ENCODE measurements at regions not wholly inside any gene's neighbourhood (a gene's known extent, or its start where the extent isn't known, plus 50 kb on each side); places are given as distances from the start of the nearest gene placed in this dataset.

- DNase-seq, result no peak
- H3K4me3 ChIP-seq (ENCODE audit: insufficient read depth, low read depth, low read length), result no peak overlapping the region
- H3K27me3 ChIP-seq (ENCODE audit: control insufficient read depth, insufficient read depth, low read length), result no peaks in the 10 kb centered on the region
These were observed 135.1 kb downstream of the RAB11FIP2 start for GRCh38 chr10:117911684-117912083.

GRCh38 chr10:117914334-117914733 lies 132.4 kb downstream of the RAB11FIP2 start:
- Histone ChIP-seq H3K4me3 (ENCODE audit: insufficient read depth, low read depth, low read length) (no peak overlapping the region), H3K27me3 (ENCODE audit: control insufficient read depth, insufficient read depth, low read length) (no peaks in the 10 kb centered on the region), H3K36me3 (replicated peaks; ENCODE audit: control insufficient read depth, insufficient read depth, low read length) (no peaks in the 10 kb centered on the region)
- no peak for DNase-seq

More at GRCh38 chr10:117911684-117912083, 135.1 kb downstream of the RAB11FIP2 start:
- no peaks in the 10 kb centered on the region for H3K36me3 ChIP-seq (replicated peaks; ENCODE audit: control insufficient read depth, insufficient read depth, low read length)

- Histone ChIP-seq H3K36me3 (replicated peaks; ENCODE audit: control insufficient read depth, insufficient read depth, low read length) (no peaks in the 10 kb centered on the region), H3K4me3 (ENCODE audit: insufficient read depth, low read depth, low read length) (no peak overlapping the region), H3K27me3 (ENCODE audit: control insufficient read depth, insufficient read depth, low read length) (no peaks in the 10 kb centered on the region)
- DNase-seq, result no peak
These were observed 125.8 kb downstream of the RAB11FIP2 start for GRCh38 chr10:117920956-117921355.

GRCh38 chr10:117921421-117921820 lies 125.3 kb downstream of the RAB11FIP2 start:
- H3K36me3 ChIP-seq (replicated peaks; ENCODE audit: control insufficient read depth, insufficient read depth, low read length), result no peaks in the 10 kb centered on the region
- no peak for DNase-seq
- no peaks in the 10 kb centered on the region for H3K27me3 ChIP-seq (ENCODE audit: control insufficient read depth, insufficient read depth, low read length)
- H3K4me3 ChIP-seq (ENCODE audit: insufficient read depth, low read depth, low read length), result no peak overlapping the region

- no peak overlapping the region for H3K4me3 ChIP-seq (ENCODE audit: insufficient read depth, low read depth, low read length)
- no peaks in the 10 kb centered on the region for H3K36me3 ChIP-seq (replicated peaks; ENCODE audit: control insufficient read depth, insufficient read depth, low read length)
- no peak for DNase-seq
- no peaks in the 10 kb centered on the region for H3K27me3 ChIP-seq (ENCODE audit: control insufficient read depth, insufficient read depth, low read length)
These were observed 121.9 kb downstream of the RAB11FIP2 start for GRCh38 chr10:117924820-117925219.

GRCh38 chr10:117925369-117925768 lies 121.4 kb downstream of the RAB11FIP2 start:
- Histone ChIP-seq H3K27me3 (ENCODE audit: control insufficient read depth, insufficient read depth, low read length) (no peaks in the 10 kb centered on the region), H3K4me3 (ENCODE audit: insufficient read depth, low read depth, low read length) (no peak overlapping the region), H3K36me3 (replicated peaks; ENCODE audit: control insufficient read depth, insufficient read depth, low read length) (no peaks in the 10 kb centered on the region)
- DNase-seq, result no peak

GRCh38 chr10:117926491-117926890 lies 120.2 kb downstream of the RAB11FIP2 start:
- Histone ChIP-seq H3K4me3 (ENCODE audit: insufficient read depth, low read depth, low read length) (no peak overlapping the region), H3K27me3 (ENCODE audit: control insufficient read depth, insufficient read depth, low read length) (no peaks in the 10 kb centered on the region), H3K36me3 (replicated peaks; ENCODE audit: control insufficient read depth, insufficient read depth, low read length) (no peaks in the 10 kb centered on the region)
- no peak for DNase-seq

GRCh38 chr10:117927332-117927731 lies 119.4 kb downstream of the RAB11FIP2 start:
- DNase-seq, result no peak
- Histone ChIP-seq H3K4me3 (ENCODE audit: insufficient read depth, low read depth, low read length) (no peak overlapping the region), H3K27me3 (ENCODE audit: control insufficient read depth, insufficient read depth, low read length) (no peaks in the 10 kb centered on the region), H3K36me3 (replicated peaks; ENCODE audit: control insufficient read depth, insufficient read depth, low read length) (no peaks in the 10 kb centered on the region)

- Histone ChIP-seq H3K36me3 (replicated peaks; ENCODE audit: control insufficient read depth, insufficient read depth, low read length) (no peaks in the 10 kb centered on the region), H3K27me3 (ENCODE audit: control insufficient read depth, insufficient read depth, low read length) (no peaks in the 10 kb centered on the region), H3K4me3 (ENCODE audit: insufficient read depth, low read depth, low read length) (no peak overlapping the region)
- no peak for DNase-seq
These were observed 118.9 kb downstream of the RAB11FIP2 start for GRCh38 chr10:117927871-117928270.

- Histone ChIP-seq H3K4me3 (ENCODE audit: insufficient read depth, low read depth, low read length) (no peak overlapping the region), H3K36me3 (replicated peaks; ENCODE audit: control insufficient read depth, insufficient read depth, low read length) (no peaks in the 10 kb centered on the region), H3K27me3 (ENCODE audit: control insufficient read depth, insufficient read depth, low read length) (no peaks in the 10 kb centered on the region)
- no peak for DNase-seq
These were observed 118.5 kb downstream of the RAB11FIP2 start for GRCh38 chr10:117928281-117928680.

- H3K36me3 ChIP-seq (replicated peaks; ENCODE audit: control insufficient read depth, insufficient read depth, low read length), result no peaks in the 10 kb centered on the region
These were observed 118.0 kb downstream of the RAB11FIP2 start for GRCh38 chr10:117928741-117929140.

GRCh38 chr10:117929327-117930067 lies 117.2 kb downstream of the RAB11FIP2 start:
- no peak for DNase-seq
- Histone ChIP-seq H3K4me3 (ENCODE audit: insufficient read depth, low read depth, low read length) (no peak overlapping the region), H3K36me3 (replicated peaks; ENCODE audit: control insufficient read depth, insufficient read depth, low read length) (no peaks in the 10 kb centered on the region), H3K27me3 (ENCODE audit: control insufficient read depth, insufficient read depth, low read length) (no peaks in the 10 kb centered on the region)

More at GRCh38 chr10:117928741-117929140, 118.0 kb downstream of the RAB11FIP2 start:
- Histone ChIP-seq H3K27me3 (ENCODE audit: control insufficient read depth, insufficient read depth, low read length) (no peaks in the 10 kb centered on the region), H3K4me3 (ENCODE audit: insufficient read depth, low read depth, low read length) (no peak overlapping the region)
- DNase-seq, result no peak

GRCh38 chr10:117931078-117931477 lies 115.7 kb downstream of the RAB11FIP2 start:
- no peaks in the 10 kb centered on the region for H3K36me3 ChIP-seq (replicated peaks; ENCODE audit: control insufficient read depth, insufficient read depth, low read length)
- H3K27me3 ChIP-seq (ENCODE audit: control insufficient read depth, insufficient read depth, low read length), result no peaks in the 10 kb centered on the region
- no peak overlapping the region for H3K4me3 ChIP-seq (ENCODE audit: insufficient read depth, low read depth, low read length)
- no peak for DNase-seq

GRCh38 chr10:117933036-117933435 lies 113.7 kb downstream of the RAB11FIP2 start:
- no peak for DNase-seq
- no peaks in the 10 kb centered on the region for H3K27me3 ChIP-seq (ENCODE audit: control insufficient read depth, insufficient read depth, low read length)
- no peaks in the 10 kb centered on the region for H3K36me3 ChIP-seq (replicated peaks; ENCODE audit: control insufficient read depth, insufficient read depth, low read length)
- H3K4me3 ChIP-seq (ENCODE audit: insufficient read depth, low read depth, low read length), result no peak overlapping the region

GRCh38 chr10:117934477-117934876 lies 112.3 kb downstream of the RAB11FIP2 start:
- no peaks in the 10 kb centered on the region for H3K36me3 ChIP-seq (replicated peaks; ENCODE audit: control insufficient read depth, insufficient read depth, low read length)
- DNase-seq, result peak; percentile 20
- H3K27me3 ChIP-seq (ENCODE audit: control insufficient read depth, insufficient read depth, low read length), result no peaks in the 10 kb centered on the region
- no peak overlapping the region for H3K4me3 ChIP-seq (ENCODE audit: insufficient read depth, low read depth, low read length)

- Histone ChIP-seq H3K27me3 (ENCODE audit: control insufficient read depth, insufficient read depth, low read length) (no peaks in the 10 kb centered on the region), H3K4me3 (ENCODE audit: insufficient read depth, low read depth, low read length) (no peak overlapping the region), H3K36me3 (replicated peaks; ENCODE audit: control insufficient read depth, insufficient read depth, low read length) (no peaks in the 10 kb centered on the region)
- no peak for DNase-seq
These were observed 110.6 kb downstream of the RAB11FIP2 start for GRCh38 chr10:117936141-117936540.

All from H7 (cell line).